ENCODE measurements at regions not wholly inside any gene's neighbourhood (a gene's known extent, or its start where the extent isn't known, plus 50 kb on each side); places are given as distances from the start of the nearest gene placed in this dataset.

GRCh38 chr16:52257534-52257933 lies 289.4 kb downstream of the TOX3 start:
- 82% methylated on average over 1 of the region's 1 CpG for WGBS
- Histone ChIP-seq H3K27me3 (no peaks in the 10 kb centered on the region), H3K27ac (replicated peaks in 1 of 4) (no peak overlapping the region), H3K36me3 (no peaks in the 10 kb centered on the region), H3K9me3 (no peaks in the 10 kb centered on the region), H3K4me3 (no peak overlapping the region), H3K4me1 (no peaks in the 10 kb centered on the region)
- TF ChIP-seq POLR2AphosphoS5 (IDR thresholded peaks at IDR 0.05) = no peak
- no peak for TF ChIP-seq POLR2A (IDR thresholded peaks at IDR 0.05; ENCODE audit: low read depth)
- no peak for TF ChIP-seq CTCF (IDR thresholded peaks at IDR 0.05)
- no peak for TF ChIP-seq EP300 (IDR thresholded peaks at IDR 0.05)
- no peak for DNase-seq (ENCODE audit: extremely low spot score)
- intact Hi-C loops (cut with DNase I) = no loop called here

GRCh38 chr16:52256310-52257078 lies 290.4 kb downstream of the TOX3 start:
- DNase-seq (ENCODE audit: extremely low spot score) = no peak
- H3K27ac ChIP-seq (replicated peaks in 1 of 4) = no peak overlapping the region
- 72% methylated on average over 4 of the region's 4 CpGs for whole genome bisulfite sequencing
- TF ChIP-seq POLR2A (IDR thresholded peaks at IDR 0.05; ENCODE audit: low read depth) = no peak
- TF ChIP-seq EP300 (IDR thresholded peaks at IDR 0.05) = no peak
- no peak for TF ChIP-seq POLR2AphosphoS5 (IDR thresholded peaks at IDR 0.05)
- TF ChIP-seq CTCF (IDR thresholded peaks at IDR 0.05) = no peak
- no peaks in the 10 kb centered on the region for H3K27me3 ChIP-seq
- H3K36me3 ChIP-seq = no peaks in the 10 kb centered on the region
- intact Hi-C loops (cut with DNase I) = no loop called here
- H3K9me3 ChIP-seq = no peaks in the 10 kb centered on the region
- no peaks in the 10 kb centered on the region for H3K4me1 ChIP-seq
- no peak overlapping the region for H3K4me3 ChIP-seq

GRCh38 chr16:52254746-52255145 lies 292.2 kb downstream of the TOX3 start:
- Histone ChIP-seq H3K27me3 (no peaks in the 10 kb centered on the region), H3K36me3 (no peaks in the 10 kb centered on the region), H3K27ac (replicated peaks in 1 of 4) (no peak overlapping the region), H3K9me3 (no peaks in the 10 kb centered on the region), H3K4me1 (no peaks in the 10 kb centered on the region), H3K4me3 (no peak overlapping the region)
- 70% methylated on average over 3 of the region's 3 CpGs for WGBS
- intact Hi-C loops (cut with DNase I) = no loop called here
- DNase-seq (ENCODE audit: extremely low spot score) = no peak
- TF ChIP-seq POLR2AphosphoS5 (IDR thresholded peaks at IDR 0.05) = no peak
- TF ChIP-seq EP300 (IDR thresholded peaks at IDR 0.05) = no peak
- no peak for TF ChIP-seq POLR2A (IDR thresholded peaks at IDR 0.05; ENCODE audit: low read depth)
- no peak for TF ChIP-seq CTCF (IDR thresholded peaks at IDR 0.05)

GRCh38 chr16:52252680-52253079 lies 294.3 kb downstream of the TOX3 start:
- H3K4me1 ChIP-seq = no peaks in the 10 kb centered on the region
- intact Hi-C loops (cut with DNase I) = no loop called here
- TF ChIP-seq CTCF (IDR thresholded peaks at IDR 0.05) = no peak
- no peak for TF ChIP-seq POLR2A (IDR thresholded peaks at IDR 0.05; ENCODE audit: low read depth)
- no peak for TF ChIP-seq EP300 (IDR thresholded peaks at IDR 0.05)
- no peak for TF ChIP-seq POLR2AphosphoS5 (IDR thresholded peaks at IDR 0.05)
- 83% methylated on average over 2 of the region's 2 CpGs for WGBS
- no peak overlapping the region for H3K27ac ChIP-seq (replicated peaks in 1 of 4)
- H3K27me3 ChIP-seq = no peaks in the 10 kb centered on the region
- DNase-seq (ENCODE audit: extremely low spot score) = no peak
- H3K9me3 ChIP-seq = peaks cover 3 to 9% (median 5%) of the 10 kb centered on the region in 4 donors
- H3K4me3 ChIP-seq = no peak overlapping the region
- no peaks in the 10 kb centered on the region for H3K36me3 ChIP-seq

- Histone ChIP-seq H3K27me3 (no peaks in the 10 kb centered on the region), H3K36me3 (no peaks in the 10 kb centered on the region), H3K27ac (replicated peaks in 1 of 4) (no peak overlapping the region), H3K4me3 (no peak overlapping the region), H3K9me3 (peaks cover 5 to 21% (median 16%) of the 10 kb centered on the region in 4 donors), H3K4me1 (no peaks in the 10 kb centered on the region)
- no peak for TF ChIP-seq POLR2AphosphoS5 (IDR thresholded peaks at IDR 0.05)
- TF ChIP-seq POLR2A (IDR thresholded peaks at IDR 0.05; ENCODE audit: low read depth) = no peak
- no peak for TF ChIP-seq CTCF (IDR thresholded peaks at IDR 0.05)
- no peak for TF ChIP-seq EP300 (IDR thresholded peaks at IDR 0.05)
- DNase-seq (ENCODE audit: extremely low spot score) = no peak
- 42% methylated on average over 4 of the region's 4 CpGs for WGBS
- intact Hi-C loops (cut with DNase I) = no loop called here
These were observed 295.4 kb downstream of the TOX3 start for GRCh38 chr16:52251495-52251894.
